ENCODE measurements at regions not wholly inside any gene's neighbourhood (a gene's known extent, or its start where the extent isn't known, plus 50 kb on each side); places are given as distances from the start of the nearest gene placed in this dataset.

DNA sequence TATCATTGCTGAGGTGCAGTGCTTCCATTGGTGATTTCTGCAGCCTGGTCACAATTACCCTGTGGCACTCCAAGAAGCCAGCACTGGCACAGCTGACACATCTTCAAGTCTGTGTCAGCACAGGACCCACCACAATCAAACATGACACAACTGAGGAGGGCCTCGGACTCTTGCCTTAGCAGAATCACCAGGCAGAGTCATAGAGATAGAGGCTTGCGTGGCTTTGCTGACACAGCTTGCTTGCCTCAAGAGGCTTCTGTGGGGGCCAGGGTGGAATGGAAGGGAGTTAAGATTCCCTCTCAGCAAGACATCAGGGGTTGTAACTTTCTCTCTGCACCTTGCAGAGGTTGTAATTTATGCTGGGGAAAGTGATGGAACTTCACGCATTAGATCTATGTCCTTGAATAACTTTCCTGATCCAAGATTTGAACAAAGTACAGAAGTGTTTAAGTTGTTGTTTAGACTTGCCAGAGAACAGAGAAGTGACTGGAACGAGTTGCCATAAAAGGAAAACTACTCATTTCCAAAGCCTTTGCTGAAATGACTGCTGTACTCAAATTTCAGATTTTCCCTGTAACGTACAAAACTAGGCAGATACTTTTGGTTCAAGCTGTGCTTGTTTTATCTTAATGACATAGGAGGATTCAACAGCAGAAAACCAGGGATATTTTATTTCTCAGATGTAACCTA is 170.7 kb downstream of the DIPK2A start:
- no peak for DNase-seq

GRCh38 chr3:144148356-144148755 is 176.7 kb downstream of the DIPK2A start:
- no peak for DNase-seq

GRCh38 chr3:144151983-144152382 is 180.4 kb downstream of the DIPK2A start:
- no peak for DNase-seq

DNA sequence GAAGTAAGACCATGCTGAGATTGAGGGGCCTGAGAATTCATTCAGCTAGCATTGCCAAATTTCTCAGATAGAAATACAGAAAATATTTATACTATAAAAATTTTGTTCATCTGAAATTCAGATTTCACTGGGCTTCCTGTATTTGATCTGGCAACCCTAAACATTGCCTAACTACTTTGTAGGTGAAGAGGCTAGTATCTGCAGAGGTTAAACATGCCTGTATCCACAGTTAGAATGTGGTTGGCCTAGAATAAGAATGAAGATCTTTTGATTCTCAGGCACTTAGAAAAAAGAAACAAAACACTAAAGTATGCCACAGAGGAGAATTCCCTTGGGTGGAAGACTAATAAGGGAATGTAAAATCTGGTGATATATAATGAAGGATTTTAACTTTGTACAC is 189.0 kb downstream of the DIPK2A start:
- DNase-seq = no peak

- DNase-seq = no peak
Measured at GRCh38 chr3:144162042-144162441, 190.4 kb downstream of the DIPK2A start.

DNA sequence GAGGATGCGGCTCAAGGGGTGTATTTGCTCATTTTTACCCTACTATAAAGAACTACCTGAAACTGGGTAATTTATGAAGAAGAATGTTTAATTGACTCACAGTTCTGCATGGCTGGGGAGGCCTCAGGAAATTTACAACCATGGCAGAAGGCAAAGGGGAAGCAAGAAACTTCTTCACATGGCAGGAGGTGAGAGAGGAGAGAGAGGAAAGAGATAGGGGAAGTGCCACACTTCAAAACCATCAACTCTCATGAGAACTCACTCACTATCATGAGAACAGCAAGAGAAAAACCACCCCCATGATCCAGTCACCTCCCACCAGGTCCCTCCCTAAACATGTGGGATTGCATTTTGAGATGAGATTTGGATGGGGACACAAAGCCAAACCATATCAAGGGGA is 192.7 kb downstream of the DIPK2A start:
- DNase-seq = no peak

GRCh38 chr3:144165482-144165881 is 193.9 kb downstream of the DIPK2A start:
- DNase-seq = no peak

- DNase-seq = no peak
Measured at GRCh38 chr3:144167634-144168033, 196.0 kb downstream of the DIPK2A start.

GRCh38 chr3:144173491-144173890 is 201.9 kb downstream of the DIPK2A start:
- no peak for DNase-seq

- no peak for DNase-seq
Measured at GRCh38 chr3:144175644-144176425, 204.2 kb downstream of the DIPK2A start.

- DNase-seq = no peak
Measured at GRCh38 chr3:144177649-144178048, 206.0 kb downstream of the DIPK2A start.

- DNase-seq = no peak
Measured at GRCh38 chr3:144178607-144179006, 207.0 kb downstream of the DIPK2A start.

- no peak for DNase-seq
Measured at GRCh38 chr3:144181062-144181461, 209.4 kb downstream of the DIPK2A start.

DNA sequence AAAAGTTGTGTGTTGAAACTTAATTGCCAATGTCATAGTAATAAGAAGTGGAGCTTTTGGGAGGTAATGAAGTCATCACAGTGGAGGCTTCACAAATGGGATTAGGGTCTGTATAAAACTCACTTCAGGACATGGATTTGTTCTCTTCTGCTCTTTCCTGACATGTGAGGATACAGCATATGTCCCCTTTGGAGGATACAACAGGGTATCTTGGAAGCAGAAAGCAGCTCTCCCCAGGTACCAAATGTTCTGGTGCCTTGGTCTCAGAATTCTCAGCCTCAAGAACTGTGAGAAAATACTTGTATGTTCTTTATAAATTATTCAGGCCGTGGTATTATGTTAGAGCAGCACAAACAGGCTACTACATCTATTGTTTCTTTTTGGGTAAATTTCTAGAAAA is 210.9 kb downstream of the DIPK2A start:
- DNase-seq = no peak

DNA sequence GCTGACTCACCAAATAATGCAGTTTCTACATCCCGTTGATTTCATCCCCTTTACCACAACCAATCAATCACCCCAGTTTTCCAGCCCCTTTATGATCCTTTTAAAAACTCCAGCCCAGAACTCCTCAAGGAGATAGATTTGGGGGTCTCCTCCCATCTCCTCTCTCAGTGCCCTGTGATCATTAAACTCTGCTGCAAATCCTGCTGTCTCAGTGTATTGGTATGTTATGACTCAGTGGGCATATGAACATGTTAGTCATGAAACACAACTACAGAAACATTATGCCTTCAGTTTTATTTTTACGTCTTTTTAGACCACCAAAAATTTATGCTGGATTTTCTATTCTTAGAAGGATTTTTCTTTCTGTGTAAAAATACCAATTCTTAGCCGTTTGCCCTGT is 213.7 kb downstream of the DIPK2A start:
- no peak for DNase-seq

DNA sequence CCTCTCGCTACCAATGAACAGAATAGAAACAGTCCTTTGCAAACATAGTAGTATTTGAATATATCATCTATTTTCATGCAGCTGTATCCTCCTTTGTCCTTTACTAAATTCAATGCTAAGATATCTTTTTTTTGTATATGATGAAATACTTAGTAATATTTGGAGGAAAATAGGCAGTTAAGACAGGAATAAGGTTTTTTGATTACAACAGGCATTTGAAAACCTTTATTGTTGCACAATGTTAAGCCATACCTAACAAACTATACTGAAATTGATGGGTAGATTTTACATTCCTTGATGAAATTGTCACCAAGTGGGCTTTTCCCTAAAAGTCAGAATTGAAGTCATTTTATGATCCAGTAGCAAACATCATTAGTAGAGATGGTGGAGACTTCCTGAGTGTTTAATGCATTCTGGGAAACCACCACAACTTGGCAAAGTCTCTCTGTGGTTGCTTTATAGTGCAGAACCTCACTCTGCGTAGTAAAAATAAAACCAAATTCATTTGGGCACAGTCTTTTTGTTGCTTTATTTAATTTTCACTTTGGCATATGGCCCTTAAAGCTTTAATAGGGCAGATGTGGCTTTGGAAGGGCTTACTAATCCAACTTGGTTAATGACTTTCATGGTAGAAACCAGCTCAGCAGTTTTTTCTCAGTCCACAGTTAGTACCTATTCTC is 216.0 kb downstream of the DIPK2A start:
- no peak for DNase-seq

DNA sequence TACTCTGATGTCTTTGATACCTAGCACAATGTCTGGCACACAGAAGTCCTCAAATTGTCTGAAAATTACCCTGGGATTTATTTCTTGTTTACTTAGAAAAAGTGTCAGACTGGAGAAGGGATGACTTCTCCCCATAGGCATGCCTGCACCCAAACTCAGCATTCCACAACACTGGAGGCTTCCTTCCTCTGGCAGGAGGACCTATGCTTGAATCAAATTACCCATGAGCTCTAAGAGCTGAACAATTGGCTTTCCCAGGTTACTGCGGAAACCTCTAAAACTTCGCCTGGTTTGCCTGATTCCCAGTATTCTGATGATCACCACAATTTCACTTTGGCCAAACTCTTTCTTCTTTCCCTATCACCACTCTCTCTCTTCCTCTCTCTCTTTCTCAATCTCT is 217.4 kb downstream of the DIPK2A start:
- DNase-seq = no peak

DNA sequence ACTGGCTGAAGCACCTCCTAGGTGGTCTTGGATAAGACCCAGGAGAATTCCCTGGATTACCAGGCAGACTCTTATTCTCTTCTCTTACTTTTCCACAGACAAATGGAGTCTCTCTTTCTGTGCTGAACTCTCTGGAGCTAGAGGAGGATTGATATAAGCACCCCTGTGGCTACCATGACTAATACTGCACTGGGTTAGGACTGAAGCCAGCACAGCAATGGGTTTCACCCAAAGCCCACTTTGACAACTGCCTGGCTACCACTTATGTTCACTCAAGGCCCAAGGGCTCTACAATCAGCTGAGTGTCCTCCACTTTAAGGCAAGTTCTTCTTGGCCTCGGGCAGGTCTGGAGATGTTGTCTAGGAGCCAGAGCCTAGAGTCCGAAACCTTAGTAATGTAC is 225.5 kb downstream of the DIPK2A start:
- no peak for DNase-seq

- no peak for DNase-seq
Measured at GRCh38 chr3:144197582-144197981, 226.0 kb downstream of the DIPK2A start.

- no peak for DNase-seq
Measured at GRCh38 chr3:144200004-144200403, 228.4 kb downstream of the DIPK2A start.

GRCh38 chr3:144200466-144200865 is 228.8 kb downstream of the DIPK2A start:
- DNase-seq = no peak

DNA sequence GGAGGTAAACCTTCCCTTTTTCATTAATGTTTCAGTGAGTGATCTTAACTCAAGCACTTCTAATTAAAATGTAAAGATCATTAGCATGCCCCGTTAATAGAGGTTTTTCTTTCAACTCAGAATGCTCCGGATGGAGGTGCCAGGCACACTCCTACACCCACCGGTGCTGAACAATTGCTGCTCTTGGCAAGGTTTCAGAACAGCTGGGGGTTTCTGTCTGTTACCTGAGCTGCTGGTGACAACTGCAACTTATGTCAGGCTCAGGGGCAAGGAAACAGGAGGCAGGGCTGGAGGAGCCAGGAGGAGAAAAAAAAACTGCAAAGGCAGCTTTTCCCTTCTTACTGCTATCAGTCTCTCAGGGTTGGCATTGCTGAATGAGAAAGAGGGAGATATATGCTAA is 250.1 kb downstream of the DIPK2A start:
- DNase-seq = no peak

DNA sequence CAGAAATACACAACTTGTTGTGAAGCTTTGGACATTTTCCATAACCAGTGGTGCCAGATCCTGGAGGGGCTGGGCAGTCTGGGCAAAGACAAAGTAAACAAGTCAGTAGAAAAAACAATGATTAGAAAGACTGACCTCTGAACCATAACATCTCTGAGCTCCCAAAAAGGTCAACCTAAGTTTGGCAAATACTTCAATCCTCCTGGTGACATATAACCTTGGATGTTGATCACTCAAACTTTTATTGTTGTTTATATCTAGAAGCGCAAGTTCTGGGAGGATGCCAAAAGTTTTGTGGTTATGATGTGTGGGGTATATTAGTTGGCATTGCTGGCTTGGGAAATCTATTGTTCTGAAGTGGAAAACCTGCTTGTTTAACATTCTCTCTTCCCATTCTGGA is 257.7 kb downstream of the DIPK2A start:
- no peak for DNase-seq

- DNase-seq = no peak
Measured at GRCh38 chr3:144229953-144230352, 258.3 kb downstream of the DIPK2A start.
